ENCODE measurements at regions not wholly inside any gene's neighbourhood (a gene's known extent, or its start where the extent isn't known, plus 50 kb on each side); places are given as distances from the start of the nearest gene placed in this dataset.
A peak's percentile ranks its signal among the peaks of the same experiment; 100 is the strongest.

DNA sequence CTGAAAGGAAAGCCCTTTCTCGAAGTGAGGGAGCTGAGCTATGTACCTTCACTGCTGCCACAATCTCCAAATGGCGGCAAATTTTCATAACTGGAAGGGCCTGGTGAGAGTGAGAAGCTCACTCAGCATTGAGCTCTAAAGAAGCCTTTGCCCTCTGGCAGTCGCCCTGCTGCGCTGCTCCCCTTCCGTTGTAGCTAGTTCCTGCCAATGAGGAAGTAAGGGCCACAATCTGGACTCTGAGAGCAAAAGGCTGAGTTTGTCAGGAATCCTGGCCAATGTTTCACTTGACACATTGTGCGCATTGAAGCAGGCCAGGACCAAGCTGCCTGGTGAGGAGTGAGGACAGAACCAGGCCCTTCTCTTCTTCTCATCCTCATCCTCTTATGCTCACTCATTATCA, 579.5 kb downstream of the PDCD6IP start:
- no peaks in the 10 kb centered on the region for H3K9me3 Mint-ChIP-seq (ENCODE audit: unreplicated experiment)
- POLR2A ChIA-PET = no interaction called here
- peaks cover 12% of the 10 kb centered on the region for H3K27me3 Mint-ChIP-seq (ENCODE audit: insufficient read depth, unreplicated experiment)

DNA sequence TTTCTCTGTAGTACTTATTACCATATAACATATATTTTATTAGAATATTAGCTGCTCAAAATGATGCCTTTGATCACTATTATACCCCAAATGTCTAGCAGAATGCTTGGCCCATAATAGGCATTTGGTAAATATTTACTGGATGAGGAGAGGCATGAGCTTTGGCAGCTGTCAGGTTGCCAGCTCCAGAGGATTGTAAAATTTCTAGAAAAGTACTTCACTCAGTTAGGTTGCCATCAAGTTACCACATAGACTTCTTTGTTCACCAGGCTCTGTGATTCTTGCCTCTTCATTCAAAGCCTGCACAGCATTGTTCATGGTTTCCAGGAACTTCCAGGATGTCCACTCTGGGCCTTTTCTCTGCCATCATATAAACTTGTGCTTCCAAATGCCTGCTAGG, 582.8 kb downstream of the PDCD6IP start:
- intact Hi-C loops (cut with micrococcal nuclease) = loop anchor here (10.0 kb wide), 1 partner anchor 396 kb away; no protein-coding TSS in a partner anchor
- TF ChIP-seq, protein P1, sequence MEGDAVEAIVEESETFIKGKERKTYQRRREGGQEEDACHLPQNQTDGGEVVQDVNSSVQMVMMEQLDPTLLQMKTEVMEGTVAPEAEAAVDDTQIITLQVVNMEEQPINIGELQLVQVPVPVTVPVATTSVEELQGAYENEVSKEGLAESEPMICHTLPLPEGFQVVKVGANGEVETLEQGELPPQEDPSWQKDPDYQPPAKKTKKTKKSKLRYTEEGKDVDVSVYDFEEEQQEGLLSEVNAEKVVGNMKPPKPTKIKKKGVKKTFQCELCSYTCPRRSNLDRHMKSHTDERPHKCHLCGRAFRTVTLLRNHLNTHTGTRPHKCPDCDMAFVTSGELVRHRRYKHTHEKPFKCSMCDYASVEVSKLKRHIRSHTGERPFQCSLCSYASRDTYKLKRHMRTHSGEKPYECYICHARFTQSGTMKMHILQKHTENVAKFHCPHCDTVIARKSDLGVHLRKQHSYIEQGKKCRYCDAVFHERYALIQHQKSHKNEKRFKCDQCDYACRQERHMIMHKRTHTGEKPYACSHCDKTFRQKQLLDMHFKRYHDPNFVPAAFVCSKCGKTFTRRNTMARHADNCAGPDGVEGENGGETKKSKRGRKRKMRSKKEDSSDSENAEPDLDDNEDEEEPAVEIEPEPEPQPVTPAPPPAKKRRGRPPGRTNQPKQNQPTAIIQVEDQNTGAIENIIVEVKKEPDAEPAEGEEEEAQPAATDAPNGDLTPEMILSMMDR (IDR thresholded peaks at IDR 0.05; ENCODE audit: unreplicated experiment) = no peak
- Mint-ChIP-seq H3K4me1 (ENCODE audit: insufficient read depth, unreplicated experiment) (no peaks in the 10 kb centered on the region), H3K36me3 (ENCODE audit: insufficient read depth, unreplicated experiment) (no peaks in the 10 kb centered on the region), H3K27ac (ENCODE audit: low read depth, unreplicated experiment) (no peak overlapping the region), H3K27me3 (ENCODE audit: insufficient read depth, unreplicated experiment) (no peaks in the 10 kb centered on the region), H3K4me3 (ENCODE audit: unreplicated experiment) (no peak overlapping the region), H3K9me3 (ENCODE audit: unreplicated experiment) (no peaks in the 10 kb centered on the region)
- POLR2A ChIA-PET = interaction anchor here (0.6 kb wide), 1 partner anchor 173 kb away, joined by 3 read pairs; no protein-coding TSS in a partner anchor
- no peak for DNase-seq (ENCODE audit: unreplicated experiment)
- BruUV-seq (replicated peaks) = no TSS peak
- CTCF ChIA-PET = interaction anchor here (0.6 kb wide), 1 partner anchor 864 kb away, joined by 3 read pairs; no protein-coding TSS in a partner anchor

More for the DNA sequence above, 579.5 kb downstream of the PDCD6IP start:
- Mint-ChIP-seq H3K4me3 (ENCODE audit: unreplicated experiment) (no peak overlapping the region), H3K4me1 (ENCODE audit: insufficient read depth, unreplicated experiment) (no peaks in the 10 kb centered on the region), H3K27ac (ENCODE audit: low read depth, unreplicated experiment) (no peak overlapping the region), H3K36me3 (ENCODE audit: insufficient read depth, unreplicated experiment) (no peaks in the 10 kb centered on the region)
- no peak for DNase-seq (ENCODE audit: unreplicated experiment)
- no TSS peak for BruUV-seq (replicated peaks)
- TF ChIP-seq, protein P1 (IDR thresholded peaks at IDR 0.05; ENCODE audit: unreplicated experiment) = no peak
- intact Hi-C loops (cut with micrococcal nuclease) = no loop called here
- CTCF ChIA-PET = interaction anchor here (0.6 to 0.7 kb wide), 2 partner anchors 88 to 364 kb away, joined by 3 read pairs; no protein-coding TSS in a partner anchor

DNA sequence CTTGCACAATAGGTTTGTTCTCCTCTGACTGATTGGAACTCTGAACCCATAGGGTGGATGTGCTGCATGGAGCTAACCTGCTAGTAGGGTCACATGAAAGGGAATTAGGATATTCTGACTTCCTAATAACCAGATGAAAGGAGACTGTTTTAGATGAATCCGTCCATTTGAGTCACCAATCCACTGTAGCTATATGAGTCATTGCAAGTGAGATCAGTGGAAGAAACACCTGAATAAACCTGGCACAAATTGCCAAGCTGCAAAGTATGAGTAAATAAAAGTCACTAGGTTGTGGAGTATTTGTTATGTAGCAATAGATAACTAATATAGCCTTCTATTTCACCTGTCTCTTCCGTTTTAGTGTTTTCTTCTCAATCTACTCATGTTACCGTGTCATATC, 584.4 kb downstream of the PDCD6IP start:
- no peaks in the 10 kb centered on the region for H3K27me3 Mint-ChIP-seq (ENCODE audit: insufficient read depth, unreplicated experiment)
- ChIA-PET POLR2A (no interaction called here), CTCF (no interaction called here)
- H3K36me3 Mint-ChIP-seq (ENCODE audit: insufficient read depth, unreplicated experiment) = no peaks in the 10 kb centered on the region
- peak; percentile 56 for DNase-seq (ENCODE audit: unreplicated experiment)
- H3K4me1 Mint-ChIP-seq (ENCODE audit: insufficient read depth, unreplicated experiment) = no peaks in the 10 kb centered on the region
- TF ChIP-seq, protein P1 (IDR thresholded peaks at IDR 0.05; ENCODE audit: unreplicated experiment) = no peak
- no peaks in the 10 kb centered on the region for H3K9me3 Mint-ChIP-seq (ENCODE audit: unreplicated experiment)
- intact Hi-C loops (cut with micrococcal nuclease) = loop anchor here (10.0 kb wide), 1 partner anchor 398 kb away; no protein-coding TSS in a partner anchor
- no TSS peak for BruUV-seq (replicated peaks)
- no peak overlapping the region for H3K4me3 Mint-ChIP-seq (ENCODE audit: unreplicated experiment)
- H3K27ac Mint-ChIP-seq (ENCODE audit: low read depth, unreplicated experiment) = no peak overlapping the region

DNA sequence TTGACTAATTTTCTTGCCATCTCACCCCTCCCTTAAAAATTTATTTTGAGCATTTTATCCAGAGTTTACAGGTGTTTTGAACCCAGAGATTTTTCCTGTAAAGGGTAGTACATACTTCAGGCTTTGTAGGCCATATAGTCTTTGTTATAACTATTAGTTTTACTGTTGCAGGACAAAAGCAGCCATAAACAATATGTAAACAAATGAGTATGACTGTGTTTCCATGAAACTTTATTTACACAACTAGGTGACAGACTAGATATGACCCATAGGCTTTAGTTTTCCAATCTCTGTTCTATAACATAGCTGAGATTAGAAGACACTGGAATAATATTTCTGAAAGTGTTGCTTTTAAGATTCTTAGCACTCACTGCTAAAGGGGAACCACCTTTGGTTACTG, 587.9 kb downstream of the PDCD6IP start:
- no peaks in the 10 kb centered on the region for H3K4me1 Mint-ChIP-seq (ENCODE audit: insufficient read depth, unreplicated experiment)
- CTCF ChIA-PET = interaction anchor here (0.6 kb wide), 1 partner anchor 187 kb away, joined by 3 read pairs; no protein-coding TSS in a partner anchor

More for the DNA sequence above, 587.9 kb downstream of the PDCD6IP start:
- BruUV-seq (replicated peaks) = no TSS peak
- Mint-ChIP-seq H3K4me3 (ENCODE audit: unreplicated experiment) (no peak overlapping the region), H3K27me3 (ENCODE audit: insufficient read depth, unreplicated experiment) (peaks cover 14% of the 10 kb centered on the region), H3K36me3 (ENCODE audit: insufficient read depth, unreplicated experiment) (no peaks in the 10 kb centered on the region), H3K9me3 (ENCODE audit: unreplicated experiment) (no peaks in the 10 kb centered on the region), H3K27ac (ENCODE audit: low read depth, unreplicated experiment) (no peak overlapping the region)
- intact Hi-C loops (cut with micrococcal nuclease) = loop anchor here (10.0 kb wide), 1 partner anchor 402 kb away; no protein-coding TSS in a partner anchor
- TF ChIP-seq, protein P1 (IDR thresholded peaks at IDR 0.05; ENCODE audit: unreplicated experiment) = no peak
- DNase-seq (ENCODE audit: unreplicated experiment) = no peak
- POLR2A ChIA-PET = no interaction called here
